ENCODE measurements at regions not wholly inside any gene's neighbourhood (a gene's known extent, or its start where the extent isn't known, plus 50 kb on each side); places are given as distances from the start of the nearest gene placed in this dataset.
"Not testable (repeated sequence)": the region's sequence is repeated elsewhere in the genome, so short reads cannot be mapped to it uniquely, and the experiment has no call there.

DNA sequence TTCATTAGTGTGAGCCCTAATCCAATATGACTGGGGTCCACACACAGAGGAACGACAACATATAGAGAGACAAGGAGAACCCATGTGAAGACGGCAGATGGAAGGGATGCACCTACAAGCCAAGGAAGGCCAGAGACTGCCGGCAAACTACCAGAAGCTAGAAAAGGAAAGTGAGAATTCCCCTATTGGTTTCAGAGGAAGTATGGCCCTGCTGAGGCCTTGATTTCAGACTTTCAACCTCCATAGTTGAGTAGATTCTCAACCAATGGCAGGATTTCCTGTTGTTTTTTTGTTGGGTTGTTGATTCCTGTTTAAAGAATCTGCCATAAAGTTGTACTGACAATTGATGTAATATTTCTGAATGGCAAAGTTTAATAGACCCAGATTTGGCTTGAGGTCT, 241.5 kb downstream of the SATB2 start:
- no peak for DNase-seq (ENCODE audit: low read depth in 2 of 2)

DNA sequence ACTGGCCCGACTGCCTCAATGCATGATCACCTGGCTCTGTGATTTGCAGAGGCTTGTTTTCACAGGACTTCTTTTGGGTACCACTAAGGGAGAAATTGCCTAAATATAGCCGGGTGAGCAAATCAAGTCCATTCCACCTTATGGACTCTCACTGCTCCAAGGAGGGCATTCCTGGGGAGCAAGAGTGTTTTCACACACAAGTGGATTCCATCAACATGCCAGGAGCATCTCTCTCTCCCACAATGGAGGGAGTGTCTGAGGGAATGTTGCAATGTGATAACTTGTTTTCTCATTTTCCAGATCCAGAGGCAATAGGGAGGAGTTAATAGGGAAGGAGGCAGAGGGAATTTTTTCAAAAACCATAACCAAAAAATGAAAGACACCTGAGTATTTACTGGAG, 250.7 kb downstream of the SATB2 start:
- DNase-seq (ENCODE audit: low read depth in 2 of 2) = no peak

DNA sequence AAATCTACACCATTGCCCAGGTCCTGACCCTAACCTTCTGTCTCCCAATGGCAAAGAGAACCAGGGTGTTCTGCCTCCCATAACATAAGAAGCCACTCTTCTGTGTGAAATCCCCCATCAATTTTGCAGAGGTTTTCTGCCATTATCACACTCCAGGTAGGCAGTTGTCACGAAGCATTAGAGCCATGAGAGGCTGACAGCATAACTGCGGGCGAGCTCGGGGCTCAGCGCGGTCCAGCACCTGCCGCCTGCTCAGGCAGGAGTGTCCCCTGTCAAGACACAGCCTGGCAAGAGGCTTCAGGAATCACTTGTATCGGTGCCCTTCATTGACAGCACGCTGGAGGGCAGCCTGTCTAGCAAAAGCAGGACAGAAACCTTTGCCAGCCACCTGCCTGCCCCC, 251.2 kb downstream of the SATB2 start:
- DNase-seq (ENCODE audit: low read depth in 2 of 2) = no peak

DNA sequence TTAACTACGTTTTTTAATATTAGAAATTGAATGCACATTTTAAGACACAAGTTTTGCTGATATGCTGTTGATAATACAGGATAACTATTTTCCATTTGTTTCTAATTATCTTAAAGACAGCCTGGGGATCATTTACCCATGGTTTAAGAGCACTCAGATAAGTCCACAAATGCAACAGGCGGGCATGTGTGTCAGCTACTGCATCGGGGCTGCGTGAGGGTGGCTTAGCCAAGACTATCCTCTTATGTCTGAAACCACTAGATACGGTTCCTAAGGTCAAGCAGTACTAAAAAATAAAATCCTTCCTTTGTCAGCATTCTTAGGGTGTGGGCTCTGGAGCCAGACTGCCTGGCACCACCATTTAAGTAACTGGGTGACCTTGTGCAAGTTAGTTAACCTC, 254.8 kb downstream of the SATB2 start:
- no peak for DNase-seq (ENCODE audit: low read depth in 2 of 2)

DNA sequence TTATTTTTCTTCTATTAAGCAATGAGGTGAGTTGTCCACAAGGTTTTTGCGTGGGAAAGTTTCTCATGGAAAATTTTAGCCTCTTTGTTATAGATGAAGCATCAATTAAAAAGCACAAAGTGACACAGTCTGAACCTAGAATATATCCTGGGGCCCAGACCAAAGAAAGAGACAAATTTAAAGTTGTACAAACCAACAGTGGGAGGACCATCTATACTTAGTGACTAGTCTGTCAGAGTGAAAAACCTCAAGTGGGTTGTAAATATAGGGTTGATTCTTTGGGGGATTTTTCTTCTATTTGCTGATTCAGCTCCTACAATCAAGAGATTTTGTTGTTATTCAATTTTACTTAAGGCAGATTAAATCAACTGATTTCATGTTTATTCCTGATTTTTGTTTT, 256.2 kb downstream of the SATB2 start:
- no peak for DNase-seq (ENCODE audit: low read depth in 2 of 2)

DNA sequence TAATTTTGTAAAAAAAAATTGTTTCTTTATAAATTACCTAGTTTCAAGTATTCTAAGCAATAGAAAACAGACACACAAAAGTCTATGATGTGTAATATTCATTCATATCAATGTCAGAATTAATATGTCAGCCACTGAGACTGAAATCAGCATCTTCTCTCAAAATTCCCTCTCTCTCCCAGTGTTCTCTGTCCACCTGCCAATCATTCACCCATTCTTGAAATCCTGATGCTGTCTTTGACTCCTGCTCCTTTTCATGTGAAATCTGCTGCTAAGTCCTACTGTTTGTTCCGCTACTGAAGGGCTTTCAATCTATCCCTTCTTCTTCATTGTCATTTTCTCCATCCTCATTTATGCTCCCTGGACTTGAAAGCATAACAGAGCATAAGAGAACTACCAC, 257.9 kb downstream of the SATB2 start:
- DNase-seq (ENCODE audit: low read depth in 2 of 2) = no peak

DNA sequence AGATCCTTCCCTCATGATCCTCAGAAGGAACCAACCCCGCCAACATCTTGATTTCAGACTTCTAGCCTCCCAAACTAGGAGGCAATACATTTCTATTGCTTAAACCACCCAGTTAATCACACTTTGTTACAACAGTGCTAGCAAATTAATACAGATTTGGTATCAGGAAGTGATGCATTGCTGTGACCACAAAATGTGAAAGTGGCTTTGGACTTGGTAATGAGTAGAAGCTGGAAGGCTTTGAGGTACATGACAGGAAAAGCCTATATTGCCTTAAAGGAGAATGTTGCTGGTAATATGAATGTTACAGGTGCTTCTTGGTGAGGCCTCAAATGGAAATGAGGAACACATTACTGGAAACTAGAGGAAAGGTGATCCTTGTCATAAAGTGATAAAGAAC, 260.3 kb downstream of the SATB2 start:
- no peak for DNase-seq (ENCODE audit: low read depth in 2 of 2)

DNA sequence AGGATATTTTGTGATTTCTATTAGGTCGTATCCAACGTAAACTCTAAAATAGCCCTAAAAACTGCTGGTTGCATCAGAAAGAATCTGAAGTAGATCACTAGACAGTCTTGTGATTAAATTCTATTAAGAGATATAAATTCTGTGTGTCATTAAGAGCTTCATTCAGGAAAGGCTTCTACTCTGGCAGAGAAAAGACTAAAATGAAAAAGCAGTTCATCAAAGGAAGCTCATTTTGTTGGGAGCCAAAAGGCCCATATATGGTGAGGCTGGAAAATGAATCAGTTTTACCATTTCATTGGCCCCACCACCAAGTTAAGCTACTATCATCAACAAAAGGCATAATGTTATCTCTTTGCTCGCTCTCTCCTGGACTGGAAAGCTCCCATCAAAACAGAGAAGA, 261.1 kb downstream of the SATB2 start:
- DNase-seq (ENCODE audit: low read depth in 2 of 2) = no peak

DNA sequence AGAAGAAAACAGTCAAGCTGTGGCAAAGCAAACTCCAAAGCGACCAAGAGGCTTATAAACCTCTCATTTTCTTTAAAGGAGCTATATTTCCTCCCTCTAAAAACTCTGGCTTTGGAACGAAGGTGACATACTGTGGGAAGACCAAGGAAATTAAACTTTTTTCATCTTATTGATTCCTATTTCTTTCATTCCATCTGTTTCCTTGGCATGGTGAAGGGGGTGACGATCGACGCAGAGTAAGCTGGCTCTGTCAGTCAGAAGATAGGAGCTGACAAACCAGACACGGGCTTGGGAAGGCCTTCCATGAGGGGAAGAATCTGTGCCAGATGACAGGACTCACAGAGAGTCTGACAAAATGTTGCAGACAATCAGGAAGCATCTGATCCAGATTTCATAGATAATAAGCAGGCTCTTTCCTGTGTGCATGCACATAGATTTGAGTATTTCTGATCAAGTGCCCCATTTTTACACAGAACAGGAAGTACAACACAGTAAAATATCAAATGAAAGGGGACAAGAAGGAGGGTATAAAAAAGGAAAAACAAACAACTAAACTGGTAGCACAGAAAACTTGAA, 261.7 kb downstream of the SATB2 start:
- DNase-seq (ENCODE audit: low read depth in 2 of 2) = no peak

DNA sequence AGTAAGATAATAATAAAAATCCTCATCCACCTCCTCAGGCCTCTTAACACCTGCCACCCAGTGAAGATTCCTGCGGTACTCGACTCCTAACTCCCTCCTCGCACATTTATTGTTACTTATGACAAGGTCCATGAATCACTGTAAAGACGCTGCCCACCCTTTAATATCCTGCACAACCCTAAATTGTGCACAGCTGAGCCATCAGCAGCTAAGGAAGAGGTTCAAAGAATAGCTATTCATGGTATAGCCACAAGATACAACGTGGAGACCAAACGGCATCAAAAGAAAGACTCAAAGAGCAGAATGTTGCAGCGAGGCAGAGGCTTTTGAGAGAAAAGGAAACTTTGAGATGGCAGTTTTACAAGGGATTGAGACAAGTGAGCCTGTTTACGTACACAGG, 266.3 kb downstream of the SATB2 start:
- no peak for DNase-seq (ENCODE audit: low read depth in 2 of 2)

DNA sequence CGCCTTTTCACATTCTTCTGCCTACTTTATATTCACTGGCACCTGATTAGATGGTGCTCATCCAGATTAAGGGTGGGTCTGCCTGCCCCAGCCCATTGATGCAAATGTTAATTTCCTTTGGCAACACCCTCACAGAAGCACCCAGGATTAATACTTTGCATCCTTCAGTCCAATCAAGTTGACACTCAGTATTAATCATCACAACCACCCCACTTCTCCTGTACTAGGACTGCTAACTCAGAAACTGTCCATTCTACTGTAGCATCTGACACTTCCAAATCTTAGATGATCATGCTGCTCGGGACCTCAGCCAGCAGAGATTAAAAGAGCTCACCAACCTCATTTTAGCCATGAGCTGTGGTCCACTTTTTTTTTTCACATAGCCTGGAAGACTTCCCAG, 268.5 kb downstream of the SATB2 start:
- DNase-seq (ENCODE audit: low read depth in 2 of 2) = no peak

DNA sequence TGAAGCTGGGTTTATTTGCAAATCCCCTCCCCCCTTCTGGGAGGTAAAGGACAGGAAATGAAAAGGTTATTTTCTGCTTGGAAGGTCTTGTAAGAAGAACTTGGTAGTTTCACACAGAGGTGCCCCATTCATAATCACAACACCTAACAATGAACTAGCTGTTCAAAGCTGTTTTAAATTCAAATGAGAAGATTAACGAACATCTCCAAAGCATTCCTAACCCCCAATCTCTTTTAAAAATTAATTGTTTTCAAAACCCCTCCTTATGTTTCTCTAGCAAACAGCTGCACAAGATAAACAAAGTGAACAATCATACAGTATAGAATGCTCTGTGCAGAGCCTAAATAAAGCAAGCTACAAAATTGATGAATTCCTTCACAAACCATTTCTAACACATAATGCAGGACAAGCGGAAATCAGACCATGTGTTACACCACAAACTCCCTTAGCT, 271.4 kb downstream of the SATB2 start:
- DNase-seq (ENCODE audit: low read depth in 2 of 2) = no peak

DNA sequence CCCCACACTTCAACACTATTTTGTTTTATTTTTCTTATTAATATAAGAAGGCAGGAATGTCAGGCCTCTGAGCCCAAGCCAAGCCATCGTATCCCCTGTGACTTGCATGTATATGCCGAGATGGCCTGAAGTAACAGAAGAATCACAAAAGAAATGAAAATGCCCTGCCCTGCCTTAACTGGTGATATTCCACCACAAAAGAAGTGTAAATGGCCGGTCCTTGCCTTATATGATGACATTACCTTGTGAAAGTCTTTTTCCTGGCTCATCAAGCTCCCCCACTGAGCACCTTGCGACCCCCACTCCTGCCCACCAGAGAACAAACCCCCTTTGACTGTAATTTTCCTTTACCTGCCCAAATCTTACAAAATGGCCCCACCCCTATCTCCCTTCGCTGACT, 272.6 kb downstream of the SATB2 start:
- not testable (repeated sequence) for DNase-seq (ENCODE audit: low read depth in 2 of 2)

DNA sequence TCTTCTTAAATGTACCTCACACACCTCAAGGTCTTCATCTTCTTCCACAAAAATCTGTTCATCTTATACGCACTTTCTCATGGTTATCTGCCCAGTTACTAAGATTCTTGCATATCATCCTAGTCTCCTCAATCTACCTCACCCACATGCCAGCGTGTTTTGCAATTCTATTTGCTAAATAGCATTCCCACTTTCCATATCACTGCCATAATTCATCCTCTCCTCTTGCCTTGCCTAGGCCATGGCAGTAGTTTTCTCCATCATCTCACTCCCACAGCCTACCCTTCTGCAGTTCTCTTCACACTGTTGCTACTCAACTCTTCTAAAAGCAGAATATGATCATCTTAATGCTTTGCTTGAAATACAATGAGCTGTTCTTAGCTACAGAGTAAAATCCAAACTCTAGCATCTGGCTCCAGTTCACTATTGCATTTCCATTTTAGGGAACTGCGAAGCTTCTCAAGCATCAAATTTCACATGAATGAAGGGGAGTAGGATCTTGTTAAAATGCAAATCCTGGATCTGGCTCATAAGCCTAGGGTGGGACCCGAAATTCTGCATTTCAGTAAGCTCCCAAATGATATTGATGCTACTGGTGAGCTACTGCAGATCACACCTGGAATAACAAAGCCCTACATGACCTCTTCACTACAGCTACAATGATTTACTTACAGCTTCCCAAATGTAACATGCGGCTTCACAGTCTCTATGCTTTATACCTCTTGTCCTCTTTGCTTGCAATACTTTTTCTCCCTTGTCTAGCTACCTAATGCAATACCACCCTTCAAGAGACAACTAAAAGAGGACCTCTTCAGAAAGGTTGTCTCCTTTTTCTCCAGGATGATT, 293.9 kb downstream of the SATB2 start:
- DNase-seq (ENCODE audit: low read depth in 2 of 2) = no peak

DNA sequence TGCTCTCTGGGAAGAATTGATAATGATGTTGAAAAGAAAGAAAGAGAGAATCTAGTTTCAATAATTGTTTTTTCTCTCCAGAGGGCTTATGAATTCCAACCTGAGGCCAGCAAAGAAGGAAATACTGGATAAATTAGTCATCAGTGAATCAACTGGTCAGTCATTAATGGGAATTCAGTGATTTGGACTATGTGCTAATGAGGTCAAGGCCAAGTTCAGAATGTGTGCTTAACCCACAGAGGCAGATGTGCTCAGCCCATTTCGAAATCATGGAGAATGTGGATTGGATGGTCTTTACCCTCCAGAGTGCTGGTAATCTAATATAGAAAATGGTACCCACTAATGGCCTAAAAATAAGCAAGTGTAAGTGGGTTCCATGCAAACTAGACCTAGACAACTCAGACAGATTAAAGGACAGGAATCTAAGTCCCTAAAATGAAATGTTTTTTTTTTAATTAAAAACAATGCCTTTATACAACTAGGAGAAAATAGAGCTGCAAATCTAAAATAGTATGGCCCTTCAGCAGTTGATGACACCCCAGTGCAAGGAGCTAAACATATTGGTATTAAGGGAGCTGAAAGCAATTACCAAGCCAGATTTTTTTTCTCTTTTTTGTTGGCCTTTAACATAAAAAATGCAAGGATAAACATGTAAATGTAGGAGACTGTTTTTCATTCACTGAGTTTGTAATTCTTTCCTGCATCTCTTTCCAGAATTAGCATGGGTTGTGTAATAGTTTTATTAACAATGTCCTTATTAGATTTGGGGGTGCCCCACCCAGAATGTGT, 296.9 kb downstream of the SATB2 start:
- DNase-seq (ENCODE audit: low read depth in 2 of 2) = no peak

DNA sequence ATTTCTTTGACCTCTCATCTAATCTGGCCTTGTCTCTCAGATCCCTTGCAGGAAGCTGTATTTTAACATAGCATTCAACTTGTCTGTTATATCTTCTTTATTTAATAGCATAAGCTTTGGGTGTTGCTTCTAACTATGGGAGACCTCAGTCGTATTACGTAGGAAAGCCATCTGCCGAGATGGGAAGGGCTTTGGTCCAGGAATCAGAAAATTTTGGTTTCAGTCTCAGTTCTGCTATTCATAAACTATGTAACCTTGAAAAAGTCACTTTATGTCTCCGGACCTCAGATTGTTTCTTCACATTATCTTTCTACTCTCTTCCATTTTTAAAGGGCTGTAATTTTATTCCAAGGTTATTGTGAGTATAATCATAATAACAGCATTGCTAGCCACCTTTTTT, 297.7 kb downstream of the SATB2 start:
- no peak for DNase-seq (ENCODE audit: low read depth in 2 of 2)

DNA sequence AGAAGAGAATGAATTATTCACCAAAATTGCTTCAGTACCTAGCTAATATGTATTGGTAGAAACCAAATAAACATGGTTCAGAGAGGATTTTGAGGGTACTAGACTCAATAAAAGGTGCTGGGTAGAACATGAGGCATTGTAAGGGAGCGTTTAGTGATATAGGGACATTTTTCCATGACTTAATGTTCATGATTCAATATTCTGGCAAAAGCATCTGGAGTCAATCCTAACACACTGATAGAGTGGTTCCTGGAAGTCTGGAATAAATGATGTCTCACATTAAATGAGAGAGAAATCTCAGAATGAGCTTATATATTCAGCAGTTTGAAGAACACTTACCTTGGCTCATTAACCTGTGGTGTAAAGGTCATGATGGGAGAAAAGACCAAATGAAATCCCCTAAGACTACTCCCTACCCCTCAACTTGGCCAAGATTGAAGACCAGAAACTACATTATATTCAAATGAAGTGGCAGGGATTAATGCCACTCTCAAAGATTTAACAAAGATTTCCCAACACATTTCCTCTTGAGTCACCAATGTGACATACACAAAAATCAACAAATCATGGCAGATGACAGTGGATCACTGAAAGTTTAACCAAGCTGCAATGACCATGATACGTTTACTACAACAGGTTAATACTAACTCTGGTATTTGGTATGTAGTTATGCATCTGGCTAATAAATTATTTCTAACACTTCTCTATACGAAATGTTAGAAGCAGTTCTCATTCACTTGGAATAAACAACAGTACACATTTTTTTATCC, 309.5 kb downstream of the SATB2 start:
- no peak for DNase-seq (ENCODE audit: low read depth in 2 of 2)

DNA sequence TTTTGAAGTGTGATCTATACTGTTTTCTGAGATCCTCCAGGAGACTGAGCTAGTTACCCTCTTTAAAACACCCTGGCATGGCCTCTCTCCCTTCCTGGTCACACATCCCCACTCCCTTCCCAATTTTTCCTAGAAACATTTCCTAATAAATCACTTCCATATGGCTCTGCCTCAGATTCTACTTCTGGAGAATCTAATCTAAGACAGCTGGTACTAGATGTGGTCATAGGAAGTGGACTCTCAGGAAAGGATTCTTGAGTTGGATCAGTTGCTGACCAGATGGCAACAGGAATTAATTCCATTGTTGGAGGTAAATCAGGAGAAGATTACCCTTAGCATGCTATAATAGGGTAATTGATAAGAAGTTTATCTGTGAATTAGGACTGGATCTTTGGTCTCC, 310.5 kb downstream of the SATB2 start:
- DNase-seq (ENCODE audit: low read depth in 2 of 2) = no peak

DNA sequence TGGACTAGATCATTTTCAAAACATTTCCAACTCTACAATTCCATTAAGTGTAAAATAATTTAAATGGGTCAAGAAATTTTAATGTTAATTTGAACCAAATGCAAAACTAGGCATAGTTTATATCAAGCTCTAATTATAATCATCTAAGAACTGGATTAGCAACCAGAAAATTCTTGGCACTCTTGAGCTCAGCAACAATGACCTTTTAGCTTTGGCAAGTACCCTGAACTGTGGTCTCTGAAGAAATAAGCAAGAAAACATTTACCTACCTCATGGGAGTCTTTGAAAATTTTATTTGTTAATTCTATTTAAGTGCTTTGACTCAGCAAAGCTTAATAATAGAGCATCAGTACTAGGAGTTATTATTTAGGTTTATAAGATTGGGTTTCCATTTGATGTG, 313.2 kb downstream of the SATB2 start:
- DNase-seq (ENCODE audit: low read depth in 2 of 2) = no peak

DNA sequence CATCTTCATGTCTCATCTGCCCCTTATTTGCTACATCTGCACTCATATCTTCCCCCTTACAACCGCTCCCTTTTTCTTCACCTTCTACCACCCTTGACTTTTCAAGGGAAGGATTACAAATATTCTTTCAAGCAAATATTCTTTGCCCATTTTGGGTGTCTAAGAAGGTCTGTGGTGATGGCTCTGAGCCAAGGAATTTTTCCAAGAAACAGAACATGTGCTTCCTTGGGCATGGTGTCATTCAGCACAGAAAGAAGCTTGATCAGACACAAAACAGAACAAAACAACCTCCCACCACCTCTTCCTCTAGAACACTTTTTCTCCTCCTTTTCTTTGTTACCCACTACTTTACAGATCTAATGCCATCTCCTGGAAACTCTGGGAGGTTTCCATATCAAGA, 313.7 kb downstream of the SATB2 start:
- DNase-seq (ENCODE audit: low read depth in 2 of 2) = no peak

DNA sequence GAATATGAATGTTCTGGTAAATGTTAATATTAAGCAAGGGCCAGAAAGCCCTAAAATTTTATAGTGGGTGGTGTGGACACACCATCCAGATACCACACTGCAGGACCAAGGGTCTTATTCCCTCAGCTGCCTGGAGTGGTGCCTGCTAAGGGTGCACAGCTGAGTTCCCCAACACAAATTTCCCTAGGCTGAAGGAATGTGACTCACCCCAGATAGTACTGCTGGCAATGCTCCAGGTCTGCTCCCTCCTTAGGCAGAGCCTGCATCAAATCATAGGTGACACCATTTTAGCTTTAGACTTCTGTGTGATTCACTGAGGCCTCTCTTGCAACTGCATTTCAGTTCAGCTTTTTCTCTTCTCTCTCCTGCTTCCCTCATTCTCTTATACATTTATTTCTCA, 321.1 kb downstream of the SATB2 start:
- no peak for DNase-seq (ENCODE audit: low read depth in 2 of 2)

DNA sequence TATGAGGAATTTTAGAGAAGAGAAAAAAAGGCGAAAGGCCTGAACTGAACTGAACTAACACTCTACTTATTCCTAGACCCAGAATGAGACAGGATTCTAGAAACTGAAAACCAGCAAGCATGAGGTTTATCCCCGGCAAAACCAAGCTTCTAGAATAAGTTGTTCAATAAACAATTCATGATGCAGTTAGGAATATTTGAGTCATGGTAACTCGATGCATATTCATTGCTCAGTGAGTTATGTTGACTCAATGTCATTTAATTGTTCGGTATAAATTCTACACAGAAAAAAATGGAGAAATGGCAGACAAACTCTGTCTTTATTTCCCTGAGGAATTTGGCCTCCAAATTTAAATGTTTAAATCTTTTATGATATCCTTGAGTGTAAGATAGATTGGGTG, 321.5 kb downstream of the SATB2 start:
- no peak for DNase-seq (ENCODE audit: low read depth in 2 of 2)
